Naive thymus-derived CD4-positive, alpha-beta T cell (primary cell): ENCODE measurements at regions not wholly inside any gene's neighbourhood (a gene's known extent, or its start where the extent isn't known, plus 50 kb on each side); places are given as distances from the start of the nearest gene placed in this dataset.

Source experiments
- ATAC-seq: fragments of 150-1000 bp; cut with Tn5 transposase; 2 replicates; pipeline ENCODE4 v1.10.0; 2021; ENCODE audit warnings: mild to moderate bottlenecking, moderate library complexity
- CTCF ChIA-PET: fragments of 350-600 bp; sonication (Branson Sonifier 250); formaldehyde crosslinking; loops from one replicate; lab custom pipeline; 2021; ENCODE audit warnings: antibody characterized with exemption; lab: Charles Lee
- POLR2A ChIA-PET: fragments of 350-600 bp; sonication (Branson Sonifier 250); formaldehyde crosslinking; loops from one replicate; lab custom pipeline; 2021; ENCODE audit warnings: antibody characterized with exemption, inconsistent platforms; lab: Charles Lee
- DNase-seq, 9 donors: peaks; one replicate each; pipeline versions ENCODE4 v3.0.0 to v3.0.0-alpha.2; 2020 to 2022; ENCODE audit warnings: mixed read lengths in 1 of 9
- H3K27ac ChIP-seq: one replicate; pipeline ENCODE4 v1.7.0; 2013; ENCODE audit warnings: mild to moderate bottlenecking, low read depth, low read length, moderate library complexity
- H3K27me3 ChIP-seq, 2 donors: one replicate each; pipeline ENCODE4 v1.7.0; 2013; ENCODE audit warnings: low read length in 2 of 2, mild to moderate bottlenecking in 2 of 2, moderate library complexity in 2 of 2; ENCODE audit not compliant: control insufficient read depth in 2 of 2, insufficient read depth in 2 of 2
- H3K36me3 ChIP-seq, 3 experiments: 1 replicate in 2 of 3; 2 replicates in 1 of 3; pipeline ENCODE4 v1.7.0; 2013; ENCODE audit warnings: low read length in 3 of 3, mild to moderate bottlenecking in 3 of 3, moderate library complexity in 1 of 3; ENCODE audit not compliant: insufficient read depth in 3 of 3, control insufficient read depth in 2 of 3
- H3K4me1 ChIP-seq, 2 donors: one replicate each; pipeline ENCODE4 v1.7.0; 2013; ENCODE audit warnings: low read length in 2 of 2, mild to moderate bottlenecking in 2 of 2, moderate library complexity in 1 of 2; ENCODE audit not compliant: control insufficient read depth in 2 of 2, insufficient read depth in 2 of 2
- H3K4me3 ChIP-seq: 2 replicates; pipeline ENCODE4 v1.7.0; 2013; ENCODE audit warnings: mild to moderate bottlenecking, low read length
- H3K9me3 ChIP-seq, 3 experiments: 1 replicate in 2 of 3; 2 replicates in 1 of 3; pipeline ENCODE4 v1.7.0; 2013; ENCODE audit warnings: low read length in 3 of 3; ENCODE audit not compliant: control insufficient read depth in 2 of 3
- H3K27ac Mint-ChIP-seq, 9 donors: one replicate each; pipeline ENCODE4 v1.8.0; 2020 to 2022; ENCODE audit warnings: mixed read lengths in 9 of 9, mild to moderate bottlenecking in 8 of 9, moderate library complexity in 5 of 9, inconsistent platforms in 2 of 9
- H3K27me3 Mint-ChIP-seq, 5 donors: one replicate each; pipeline ENCODE4 v1.8.0; 2021 to 2022; ENCODE audit warnings: mixed read lengths in 5 of 5, mild to moderate bottlenecking in 1 of 5
- H3K36me3 Mint-ChIP-seq, 5 donors: one replicate each; pipeline ENCODE4 v1.8.0; 2020 to 2022; ENCODE audit warnings: mixed read lengths in 5 of 5, mild to moderate bottlenecking in 3 of 5, inconsistent platforms in 1 of 5
- H3K4me1 Mint-ChIP-seq, 7 donors: one replicate each; pipeline ENCODE4 v1.8.0; 2020 to 2022; ENCODE audit warnings: mixed read lengths in 7 of 7, mild to moderate bottlenecking in 3 of 7, inconsistent platforms in 1 of 7
- H3K4me3 Mint-ChIP-seq, 10 donors: one replicate each; pipeline ENCODE4 v1.8.0; 2020 to 2022; ENCODE audit warnings: mild to moderate bottlenecking in 10 of 10, mixed read lengths in 10 of 10, moderate library complexity in 6 of 10, inconsistent platforms in 2 of 10
- H3K9me3 Mint-ChIP-seq, 11 donors: one replicate each; pipeline ENCODE4 v1.8.0; 2020 to 2022; ENCODE audit warnings: mixed read lengths in 11 of 11, mild to moderate bottlenecking in 4 of 11, inconsistent platforms in 1 of 11, moderate library complexity in 1 of 11
- intact Hi-C, 2 donors: fragments of 100-400 bp; cut with micrococcal nuclease; formaldehyde crosslinking; loops; one replicate each; pipeline ENCODE4 v1.15.1; 2023

- ChIA-PET CTCF (no interaction called here), POLR2A (interaction anchor here (1.0 kb wide), 1 partner anchor 8 kb away, joined by 4 read pairs; no protein-coding TSS in a partner anchor)
- no peak for DNase-seq
- Histone ChIP-seq H3K36me3 (no peaks in the 10 kb centered on the region), H3K27me3 (no peaks in the 10 kb centered on the region), H3K4me1 (no peaks in the 10 kb centered on the region), H3K4me3 (no peak overlapping the region), H3K9me3 (no peaks in the 10 kb centered on the region), H3K27ac (no peak overlapping the region)
- intact Hi-C loops, result loop anchor here in 1 of 2 donors (1.0 kb wide), 2 partner anchors 9 to 14 kb away; no protein-coding TSS in a partner anchor
- H3K36me3 Mint-ChIP-seq, result peaks cover 0 to 45% (median 0%) of the 10 kb centered on the region in 5 donors
- no peak overlapping the region for H3K4me3 Mint-ChIP-seq
- H3K27me3 Mint-ChIP-seq, result no peaks in the 10 kb centered on the region
- H3K9me3 Mint-ChIP-seq, result peaks cover 0 to 20% (median 3%) of the 10 kb centered on the region in 11 donors
- ATAC-seq, result no peak
- H3K4me1 Mint-ChIP-seq, result peaks cover 0 to 13% (median under 1%) of the 10 kb centered on the region in 7 donors
- no peak overlapping the region for H3K27ac Mint-ChIP-seq
Measured at GRCh38 chr3:106191913-106192312, 323.1 kb upstream of the CBLB start.

GRCh38 chr3:106193876-106194275, 325.1 kb upstream of the CBLB start:
- no peaks in the 10 kb centered on the region for H3K9me3 ChIP-seq
- no peak overlapping the region for H3K27ac Mint-ChIP-seq
- H3K4me3 ChIP-seq, result no peak overlapping the region
- no peaks in the 10 kb centered on the region for H3K36me3 ChIP-seq
- ChIA-PET CTCF (interaction anchor here (0.5 kb wide), 1 partner anchor 319 kb away, joined by 3 read pairs; no protein-coding TSS in a partner anchor), POLR2A (no interaction called here)
- intact Hi-C loops, result no loop called here
- no peaks in the 10 kb centered on the region for H3K27me3 Mint-ChIP-seq
- H3K4me1 Mint-ChIP-seq, result peaks cover 4 to 18% (median 14%) of the 10 kb centered on the region in 7 donors
- no peaks in the 10 kb centered on the region for H3K27me3 ChIP-seq
- DNase-seq (no peak), ATAC-seq (no peak)
- no peaks in the 10 kb centered on the region for H3K4me1 ChIP-seq
- peaks cover 0 to 46% (median 0%) of the 10 kb centered on the region in 5 donors for H3K36me3 Mint-ChIP-seq
- H3K9me3 Mint-ChIP-seq, result peaks cover 0 to 29% (median 3%) of the 10 kb centered on the region in 11 donors
- no peak overlapping the region for H3K27ac ChIP-seq
- no peak overlapping the region for H3K4me3 Mint-ChIP-seq

GRCh38 chr3:106194726-106195125, 325.9 kb upstream of the CBLB start:
- H3K36me3 ChIP-seq, result no peaks in the 10 kb centered on the region
- H3K27me3 Mint-ChIP-seq, result no peaks in the 10 kb centered on the region
- H3K36me3 Mint-ChIP-seq, result peaks cover 0 to 46% (median 0%) of the 10 kb centered on the region in 5 donors
- no peak for DNase-seq
- no peaks in the 10 kb centered on the region for H3K9me3 ChIP-seq
- no peaks in the 10 kb centered on the region for H3K4me1 ChIP-seq
- H3K9me3 Mint-ChIP-seq, result peaks cover 0 to 29% (median 3%) of the 10 kb centered on the region in 11 donors
- H3K4me1 Mint-ChIP-seq, result peaks cover 4 to 18% (median 14%) of the 10 kb centered on the region in 7 donors
- H3K27ac Mint-ChIP-seq, result no peak overlapping the region
- intact Hi-C loops, result no loop called here
- no peaks in the 10 kb centered on the region for H3K27me3 ChIP-seq
- no peak overlapping the region for H3K4me3 ChIP-seq
- CTCF ChIA-PET, result no interaction called here
- no peak overlapping the region for H3K27ac ChIP-seq
- POLR2A ChIA-PET, result no interaction called here
- no peak for ATAC-seq
- no peak overlapping the region for H3K4me3 Mint-ChIP-seq

GRCh38 chr3:106197532-106198194, 328.9 kb upstream of the CBLB start:
- Mint-ChIP-seq H3K27ac (peak overlapping the region; percentile 6 to 75 (median 25)), H3K9me3 (peaks cover 0 to 29% (median 3%) of the 10 kb centered on the region in 11 donors), H3K36me3 (peaks cover 0 to 37% (median 0%) of the 10 kb centered on the region in 5 donors), H3K4me3 (peak overlapping the region in 6 of 10 donors; percentile 1 to 41 (median 6)), H3K27me3 (no peaks in the 10 kb centered on the region), H3K4me1 (peaks cover 6 to 26% (median 23%) of the 10 kb centered on the region in 7 donors)
- ChIA-PET POLR2A (no interaction called here), CTCF (no interaction called here)
- intact Hi-C loops, result no loop called here
- no peaks in the 10 kb centered on the region for H3K4me1 ChIP-seq
- no peak for DNase-seq
- H3K27ac ChIP-seq, result no peak overlapping the region
- no peak for ATAC-seq
- H3K4me3 ChIP-seq, result no peak overlapping the region
- no peaks in the 10 kb centered on the region for H3K27me3 ChIP-seq
- no peaks in the 10 kb centered on the region for H3K36me3 ChIP-seq
- H3K9me3 ChIP-seq, result no peaks in the 10 kb centered on the region

- Histone ChIP-seq H3K4me1 (peaks cover 14% of the 10 kb centered on the region in 2 donors), H3K4me3 (no peak overlapping the region), H3K9me3 (no peaks in the 10 kb centered on the region), H3K27ac (no peak overlapping the region), H3K27me3 (no peaks in the 10 kb centered on the region), H3K36me3 (no peaks in the 10 kb centered on the region)
- ATAC-seq (no peak), DNase-seq (no peak)
- peaks cover 0 to 22% (median 0%) of the 10 kb centered on the region in 5 donors for H3K36me3 Mint-ChIP-seq
- no peaks in the 10 kb centered on the region for H3K27me3 Mint-ChIP-seq
- H3K4me1 Mint-ChIP-seq, result peaks cover 13 to 51% (median 45%) of the 10 kb centered on the region in 7 donors
- H3K9me3 Mint-ChIP-seq, result peaks cover 0 to 14% (median 2%) of the 10 kb centered on the region in 11 donors
- intact Hi-C loops, result loop anchor here in 1 of 2 donors (10.0 kb wide), 1 partner anchor 680 kb away; no protein-coding TSS in a partner anchor
- H3K4me3 Mint-ChIP-seq, result no peak overlapping the region
- H3K27ac Mint-ChIP-seq, result peak overlapping the region in 2 of 9 donors; percentile 25 to 48
- POLR2A ChIA-PET, result interaction anchor here (1.2 kb wide), 1 partner anchor 31 kb away, joined by 3 read pairs; no protein-coding TSS in a partner anchor
- CTCF ChIA-PET, result interaction anchor here (1.0 kb wide), 1 partner anchor 341 kb away, joined by 3 read pairs; no protein-coding TSS in a partner anchor
Measured at GRCh38 chr3:106204160-106204868, 335.5 kb upstream of the CBLB start.

- no peaks in the 10 kb centered on the region for H3K27me3 ChIP-seq
- no peaks in the 10 kb centered on the region for H3K9me3 ChIP-seq
- Mint-ChIP-seq H3K27ac (peak overlapping the region; percentile 3 to 91 (median 76)), H3K9me3 (peaks cover 0 to 14% (median 2%) of the 10 kb centered on the region in 11 donors), H3K4me1 (peaks cover 13 to 47% (median 40%) of the 10 kb centered on the region in 7 donors), H3K27me3 (no peaks in the 10 kb centered on the region), H3K36me3 (peaks cover 0 to 22% (median 0%) of the 10 kb centered on the region in 5 donors), H3K4me3 (peak overlapping the region; percentile 51 to 79 (median 72))
- POLR2A ChIA-PET, result interaction anchor here (0.7 to 1.2 kb wide), 3 partner anchors 30 to 321 kb away, joined by 3 to 4 read pairs (median 4); no protein-coding TSS in a partner anchor
- H3K27ac ChIP-seq, result peak overlapping the region; percentile 32
- CTCF ChIA-PET, result interaction anchor here (0.6 to 2.2 kb wide), 3 partner anchors 13 to 338 kb away, joined by 3 to 6 read pairs (median 5); no protein-coding TSS in a partner anchor
- peak overlapping the region; percentile 19 for H3K4me3 ChIP-seq
- H3K4me1 ChIP-seq, result peaks cover 14 to 18% of the 10 kb centered on the region in 2 donors
- ATAC-seq (peak; percentile 81), DNase-seq (peak in 7 of 9 donors; percentile 12 to 48 (median 36))
- no peaks in the 10 kb centered on the region for H3K36me3 ChIP-seq
- intact Hi-C loops, result loop anchor here (1.0 to 10.0 kb wide), 7 partner anchors 15 to 681 kb away; partner anchors contain the start of gene CBLB (in 1 of the 2)
Measured at GRCh38 chr3:106206146-106206545, 337.3 kb upstream of the CBLB start.
